NCI-H345 treated with DMSO at 0.1 percent for 48 hours (cell line): ENCODE measurements at regions not wholly inside any gene's neighbourhood (a gene's known extent, or its start where the extent isn't known, plus 50 kb on each side); places are given as distances from the start of the nearest gene placed in this dataset.

ENCODE experiments used
- DNase-seq: peaks from one replicate; lab custom pipeline; 2025; ENCODE audit not compliant: unreplicated experiment; lab: John Stamatoyannopoulos, UW

DNA sequence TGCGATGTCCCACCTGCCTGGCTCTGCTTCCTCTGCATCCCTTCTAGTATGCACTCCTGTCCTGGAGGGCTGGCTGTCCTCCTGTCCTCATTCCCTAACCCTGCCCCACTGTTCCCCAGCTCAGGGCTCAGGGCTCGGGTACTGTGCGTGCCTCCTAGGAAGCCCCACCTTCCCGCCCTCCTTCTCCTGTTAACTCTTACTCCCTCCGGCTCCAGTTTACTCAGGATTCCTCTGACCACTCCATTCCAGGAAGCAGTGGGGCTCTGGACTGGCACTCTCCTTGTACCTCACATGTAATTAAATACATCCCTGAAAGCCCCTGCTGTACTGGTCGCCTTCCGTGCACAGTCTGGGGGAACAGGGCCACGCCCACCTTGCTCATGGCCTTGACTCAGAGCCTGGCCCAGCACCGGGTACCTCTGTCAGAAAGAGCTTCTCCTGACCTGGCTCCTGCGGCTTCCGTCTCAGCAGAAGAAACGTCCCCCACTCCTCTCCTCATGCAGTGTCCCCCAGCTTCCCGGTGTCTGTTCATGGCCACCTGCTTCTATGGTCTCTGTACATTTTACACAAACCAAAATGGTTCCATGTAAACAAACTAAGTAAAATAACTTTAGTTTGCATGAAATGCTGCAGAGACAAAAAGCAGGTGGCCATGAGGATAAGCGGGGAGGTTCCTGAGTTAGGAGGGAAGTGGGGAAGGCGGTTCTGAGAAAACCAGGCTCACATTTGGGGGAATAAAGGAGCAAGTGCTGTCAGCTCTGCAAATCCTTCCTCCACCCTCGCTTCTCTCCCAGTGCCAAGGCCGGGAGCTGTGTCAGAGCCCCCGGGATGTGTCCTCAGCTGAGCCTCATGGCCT is 445.9 kb downstream of the BRD1 start:
- no peak for DNase-seq

DNA sequence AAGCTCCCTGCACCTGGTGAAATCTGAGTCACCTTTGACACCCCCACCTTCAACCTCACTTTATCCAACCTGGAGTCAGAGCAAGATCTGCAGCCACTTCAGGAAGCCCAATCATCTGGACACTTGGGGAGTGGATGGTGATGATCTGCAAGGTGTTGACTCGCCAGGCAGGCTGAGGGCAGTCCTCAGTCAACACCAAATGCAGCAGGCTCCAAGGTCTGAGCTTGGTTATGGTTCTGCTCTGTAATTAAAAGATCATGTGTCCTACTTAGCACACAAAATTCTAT is 446.9 kb downstream of the BRD1 start:
- no peak for DNase-seq

DNA sequence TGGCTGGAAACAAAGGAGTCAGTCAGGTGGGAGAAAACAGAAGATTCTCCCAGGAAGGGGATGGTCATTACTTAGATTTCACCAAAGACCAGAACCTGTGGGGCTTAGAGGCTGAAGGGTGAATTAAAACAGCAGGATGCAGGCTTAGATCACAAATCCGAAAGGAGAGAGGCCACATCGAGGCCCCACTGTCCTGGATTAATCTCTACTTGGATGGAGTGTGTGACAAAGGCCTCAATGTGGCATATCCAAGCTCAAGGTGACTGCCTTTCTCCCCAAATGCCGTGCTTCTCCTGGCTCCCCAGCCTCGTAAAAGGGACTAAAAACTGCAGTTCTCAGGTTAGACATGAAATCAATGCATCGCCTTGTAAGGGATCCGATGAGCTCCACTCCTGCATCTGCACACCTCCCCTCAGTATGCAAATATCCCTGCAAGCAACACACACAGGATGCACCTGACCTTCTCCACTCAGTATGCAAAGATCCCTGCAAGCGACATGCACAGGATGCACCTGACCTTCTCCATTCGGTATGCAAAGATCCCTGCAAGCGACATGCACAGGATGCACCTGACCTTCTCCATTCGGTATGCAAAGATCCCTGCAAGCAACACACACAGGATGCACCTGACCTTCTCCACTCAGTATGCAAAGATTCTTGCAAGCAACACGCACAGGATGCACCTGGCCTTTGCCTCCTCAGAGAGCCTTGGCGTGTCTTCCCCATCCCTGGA is 447.4 kb downstream of the BRD1 start:
- DNase-seq = no peak

DNA sequence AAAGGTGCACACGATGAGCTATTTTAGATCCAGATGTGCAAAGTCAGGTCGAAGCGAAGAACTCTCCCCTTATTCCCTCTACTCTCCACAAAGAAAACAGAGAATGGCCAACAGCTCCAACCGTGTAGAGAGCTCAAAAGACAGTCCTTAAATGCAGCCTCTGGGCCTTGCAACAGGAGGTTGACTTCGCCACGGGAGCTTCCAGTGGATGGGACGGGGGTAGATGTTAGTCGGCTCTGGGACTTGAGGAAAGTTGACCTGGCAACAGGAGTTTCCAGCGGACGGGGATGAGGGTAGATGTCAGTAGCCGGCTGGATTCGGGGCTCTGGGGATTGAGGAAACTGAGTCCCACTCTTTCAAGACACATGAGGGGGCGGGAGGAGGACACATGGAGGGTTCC is 450.4 kb downstream of the BRD1 start:
- DNase-seq = no peak

DNA sequence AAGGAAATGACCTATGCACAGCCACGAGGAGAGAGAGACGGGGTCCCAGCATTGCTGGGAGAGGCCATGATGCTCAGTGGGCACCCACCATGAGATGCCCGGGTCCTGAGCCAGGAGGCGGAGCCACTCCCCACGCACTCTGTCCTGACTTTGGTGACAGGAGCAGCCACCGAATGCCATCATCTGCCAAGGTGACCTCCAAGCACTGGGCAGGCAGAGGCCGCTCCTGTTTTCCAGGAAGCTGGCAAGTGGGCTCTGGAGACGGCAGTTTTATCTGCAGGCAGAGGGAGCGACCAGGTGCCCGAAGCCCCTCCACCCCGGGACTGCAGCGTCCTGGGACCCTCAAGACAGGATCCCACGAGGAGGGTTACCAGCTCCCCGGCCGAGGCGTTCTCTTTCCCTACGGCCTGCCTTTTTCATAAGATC is 453.9 kb downstream of the BRD1 start:
- no peak for DNase-seq

DNA sequence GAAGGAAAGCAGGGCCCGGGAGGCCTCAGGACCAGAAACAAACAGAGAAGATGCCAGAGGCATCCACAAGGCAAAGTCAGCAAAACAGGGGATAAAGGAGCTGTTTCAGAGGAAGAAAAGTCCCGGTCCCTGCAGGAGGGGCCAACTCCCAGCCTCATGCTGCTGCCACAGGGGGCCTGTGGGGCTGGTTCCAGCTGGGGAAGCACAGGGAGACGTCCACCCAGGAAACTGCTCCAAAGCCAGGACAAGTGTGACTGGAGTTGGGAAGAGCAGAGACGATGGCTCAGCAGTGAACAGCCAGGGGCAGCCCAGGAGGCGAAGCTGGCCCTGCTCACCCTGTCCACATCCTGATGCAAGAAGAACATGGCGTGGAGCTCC is 454.4 kb downstream of the BRD1 start:
- DNase-seq = no peak

GRCh38 chr22:49372530-49373288 is 455.0 kb downstream of the BRD1 start:
- no peak for DNase-seq

GRCh38 chr22:49372111-49372529 is 455.6 kb downstream of the BRD1 start:
- no peak for DNase-seq

GRCh38 chr22:49371325-49372110 is 456.2 kb downstream of the BRD1 start:
- no peak for DNase-seq

GRCh38 chr22:49370627-49371301 is 456.9 kb downstream of the BRD1 start:
- DNase-seq = no peak

- no peak for DNase-seq
These were observed 457.7 kb downstream of the BRD1 start for GRCh38 chr22:49369726-49370626.

GRCh38 chr22:49368976-49369725 is 458.5 kb downstream of the BRD1 start:
- DNase-seq = peak; percentile 28

- DNase-seq = no peak
These were observed 459.3 kb downstream of the BRD1 start for GRCh38 chr22:49368221-49368975.

GRCh38 chr22:49367041-49367697 is 460.5 kb downstream of the BRD1 start:
- DNase-seq = no peak

GRCh38 chr22:49366437-49366836 is 461.2 kb downstream of the BRD1 start:
- DNase-seq = no peak

DNA sequence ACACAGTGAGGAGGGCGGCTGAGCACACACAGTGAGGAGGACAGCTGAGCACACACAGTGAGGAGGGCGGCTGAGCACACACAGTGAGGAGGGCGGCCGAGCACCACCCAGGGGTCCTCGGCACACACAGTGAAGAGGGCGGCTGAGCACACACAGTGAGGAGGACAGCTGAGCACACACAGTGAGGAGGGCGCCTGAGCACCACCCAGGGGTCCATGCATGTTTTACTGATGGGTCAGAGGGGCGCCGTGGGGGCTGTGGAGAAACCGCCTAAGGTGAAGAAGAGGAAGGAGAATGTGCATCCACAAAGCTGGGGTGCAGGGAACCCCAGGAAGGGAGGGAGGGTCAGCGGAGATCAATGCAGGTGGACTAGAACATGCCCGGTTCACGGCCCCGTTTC is 461.8 kb downstream of the BRD1 start:
- DNase-seq = peak; percentile 86

DNA sequence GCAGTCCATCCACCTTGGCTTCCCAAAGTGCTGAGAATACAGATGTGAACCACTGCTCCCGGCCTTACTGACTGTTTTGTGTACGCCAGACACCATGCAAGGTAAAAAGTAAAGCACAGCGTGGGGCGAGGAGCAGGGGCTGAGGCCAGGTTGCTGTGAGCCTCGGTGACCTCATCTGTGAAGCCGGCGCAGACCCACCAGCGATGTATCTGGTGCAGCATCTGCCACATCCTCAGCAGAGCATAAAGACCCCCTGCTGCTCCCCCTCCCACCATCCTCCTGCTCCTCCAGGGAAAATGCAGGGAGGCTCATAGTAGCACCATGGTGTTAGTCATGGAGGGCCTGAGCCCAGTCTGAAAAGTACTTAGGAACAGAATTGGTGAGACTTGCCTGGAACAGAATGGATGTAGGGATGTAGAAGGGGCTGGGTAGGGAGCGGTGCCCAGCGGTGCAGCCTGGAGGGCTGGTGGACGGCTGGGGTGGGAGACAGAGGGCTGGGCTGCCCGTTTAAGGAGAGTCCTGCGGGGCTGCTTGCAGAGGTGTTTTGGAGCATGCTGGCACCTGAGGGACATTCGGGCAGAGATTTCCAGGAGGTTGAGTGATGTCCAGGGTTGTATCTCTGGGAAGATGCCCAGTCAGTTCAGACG is 462.4 kb downstream of the BRD1 start:
- peak; percentile 61 for DNase-seq
